ENCODE measurements at regions not wholly inside any gene's neighbourhood (a gene's known extent, or its start where the extent isn't known, plus 50 kb on each side); places are given as distances from the start of the nearest gene placed in this dataset.

- no peak overlapping the region for H3K27ac ChIP-seq
- no peak for TF ChIP-seq CTCF (conservative IDR thresholded peaks at IDR 0.05)
These were observed 102.0 kb downstream of the MGST1 start for GRCh38 chr12:16449459-16449858.

GRCh38 chr12:16453319-16453718 is 105.9 kb downstream of the MGST1 start:
- H3K27ac ChIP-seq = no peak overlapping the region
- TF ChIP-seq CTCF (conservative IDR thresholded peaks at IDR 0.05) = no peak

GRCh38 chr12:16454481-16454880 is 107.0 kb downstream of the MGST1 start:
- no peak for TF ChIP-seq CTCF (conservative IDR thresholded peaks at IDR 0.05)
- H3K27ac ChIP-seq = no peak overlapping the region

- no peak for TF ChIP-seq CTCF (conservative IDR thresholded peaks at IDR 0.05)
- no peak overlapping the region for H3K27ac ChIP-seq
These were observed 111.2 kb downstream of the MGST1 start for GRCh38 chr12:16458521-16459078.

GRCh38 chr12:16467272-16467671 is 119.8 kb downstream of the MGST1 start:
- no peak for TF ChIP-seq CTCF (conservative IDR thresholded peaks at IDR 0.05)

GRCh38 chr12:16472631-16473030 is 125.2 kb downstream of the MGST1 start:
- H3K27ac ChIP-seq = no peak overlapping the region
- TF ChIP-seq CTCF (conservative IDR thresholded peaks at IDR 0.05) = no peak

More at GRCh38 chr12:16467272-16467671, 119.8 kb downstream of the MGST1 start:
- H3K27ac ChIP-seq = no peak overlapping the region

GRCh38 chr12:16473610-16474326 is 126.3 kb downstream of the MGST1 start:
- no peak for TF ChIP-seq CTCF (conservative IDR thresholded peaks at IDR 0.05)
- no peak overlapping the region for H3K27ac ChIP-seq

Measured in VCaP (cell line).